NCI-H1694 treated with DMSO at 0.1 percent for 48 hours (cell line): ENCODE measurements at regions not wholly inside any gene's neighbourhood (a gene's known extent, or its start where the extent isn't known, plus 50 kb on each side); places are given as distances from the start of the nearest gene placed in this dataset.

Source experiments
- DNase-seq: peaks from one replicate; lab custom pipeline; 2025; lab: John Stamatoyannopoulos, UW

- no peak for DNase-seq
These were observed 465.2 kb upstream of the NR2F2 start for GRCh38 chr15:95865330-95865739.

GRCh38 chr15:95866711-95867440, 463.6 kb upstream of the NR2F2 start:
- DNase-seq = no peak

- no peak for DNase-seq
These were observed 462.1 kb upstream of the NR2F2 start for GRCh38 chr15:95868450-95868849.

GRCh38 chr15:95868970-95869369, 461.5 kb upstream of the NR2F2 start:
- DNase-seq = no peak

- DNase-seq = no peak
These were observed 460.6 kb upstream of the NR2F2 start for GRCh38 chr15:95869920-95870319.

GRCh38 chr15:95872366-95872771, 458.1 kb upstream of the NR2F2 start:
- no peak for DNase-seq

GRCh38 chr15:95874637-95875036, 455.9 kb upstream of the NR2F2 start:
- DNase-seq = no peak

- no peak for DNase-seq
These were observed 455.3 kb upstream of the NR2F2 start for GRCh38 chr15:95875121-95875643.

- no peak for DNase-seq
These were observed 450.4 kb upstream of the NR2F2 start for GRCh38 chr15:95880031-95880570.

- DNase-seq = no peak
These were observed 449.9 kb upstream of the NR2F2 start for GRCh38 chr15:95880630-95881029.

- DNase-seq = no peak
These were observed 447.4 kb upstream of the NR2F2 start for GRCh38 chr15:95883064-95883463.

GRCh38 chr15:95884276-95884675, 446.2 kb upstream of the NR2F2 start:
- DNase-seq = no peak

- no peak for DNase-seq
These were observed 442.7 kb upstream of the NR2F2 start for GRCh38 chr15:95887666-95888390.

GRCh38 chr15:95888762-95889161, 441.7 kb upstream of the NR2F2 start:
- DNase-seq = no peak

- no peak for DNase-seq
These were observed 436.0 kb upstream of the NR2F2 start for GRCh38 chr15:95894407-95894956.

GRCh38 chr15:95895508-95895907, 435.0 kb upstream of the NR2F2 start:
- no peak for DNase-seq

GRCh38 chr15:95897651-95898050, 432.8 kb upstream of the NR2F2 start:
- no peak for DNase-seq

- no peak for DNase-seq
These were observed 431.7 kb upstream of the NR2F2 start for GRCh38 chr15:95898761-95899160.

GRCh38 chr15:95901271-95901670, 429.2 kb upstream of the NR2F2 start:
- no peak for DNase-seq

GRCh38 chr15:95902606-95903005, 427.9 kb upstream of the NR2F2 start:
- DNase-seq = no peak

- no peak for DNase-seq
These were observed 427.1 kb upstream of the NR2F2 start for GRCh38 chr15:95903352-95903751.

- no peak for DNase-seq
These were observed 419.8 kb upstream of the NR2F2 start for GRCh38 chr15:95910643-95911212.
